Endodermal cell (in vitro differentiated cells): ENCODE measurements at regions not wholly inside any gene's neighbourhood (a gene's known extent, or its start where the extent isn't known, plus 50 kb on each side); places are given as distances from the start of the nearest gene placed in this dataset.

ENCODE experiments used
- DNase-seq: peaks from one replicate; pipeline ENCODE4 v3.0.0-alpha.2; 2017
- H3K27ac ChIP-seq: 2 replicates; pipeline ENCODE4 v1.5.1; 2013; ENCODE audit warnings: mild to moderate bottlenecking, low read depth, low read length, moderate library complexity
- H3K27me3 ChIP-seq: 2 replicates; pipeline ENCODE4 v1.6.1; 2013; ENCODE audit warnings: mild to moderate bottlenecking, low read length, moderate library complexity; ENCODE audit not compliant: insufficient read depth, control insufficient read depth, poor library complexity, severe bottlenecking
- H3K36me3 ChIP-seq: 2 replicates; pipeline ENCODE4 v1.7.0; 2013; ENCODE audit warnings: mild to moderate bottlenecking, low read length, moderate library complexity; ENCODE audit not compliant: control insufficient read depth, insufficient read depth
- H3K4me1 ChIP-seq: one replicate; pipeline ENCODE4 v1.7.0; 2013; ENCODE audit warnings: low read length; ENCODE audit not compliant: control insufficient read depth, insufficient read depth
- H3K4me3 ChIP-seq: 2 replicates; pipeline ENCODE4 v1.5.1; 2013; ENCODE audit warnings: mild to moderate bottlenecking, low read length, moderate library complexity
- H3K9ac ChIP-seq: 2 replicates; pipeline ENCODE4 v1.6.1; 2013; ENCODE audit warnings: mild to moderate bottlenecking, low read length, moderate library complexity; ENCODE audit not compliant: poor library complexity, severe bottlenecking; ENCODE audit errors: extremely low read depth
- H3K9me3 ChIP-seq: 2 replicates; pipeline ENCODE4 v1.6.1; 2013; ENCODE audit warnings: mild to moderate bottlenecking, low read length, moderate library complexity; ENCODE audit not compliant: control insufficient read depth
- H3K27ac Mint-ChIP-seq: 2 replicates; pipeline ENCODE4 v1.8.0; 2020; ENCODE audit warnings: mixed read lengths
- H3K27me3 Mint-ChIP-seq: 2 replicates; pipeline ENCODE4 v1.8.0; 2021; ENCODE audit warnings: mild to moderate bottlenecking, mixed read lengths; ENCODE audit not compliant: insufficient read depth
- H3K36me3 Mint-ChIP-seq: 2 replicates; pipeline ENCODE4 v1.8.0; 2020; ENCODE audit warnings: low read depth, mixed read lengths
- H3K4me1 Mint-ChIP-seq: 2 replicates; pipeline ENCODE4 v1.8.0; 2020; ENCODE audit warnings: mixed read lengths
- H3K4me3 Mint-ChIP-seq: 2 replicates; pipeline ENCODE4 v1.8.0; 2020; ENCODE audit warnings: mild to moderate bottlenecking, moderate library complexity, mixed read lengths
- H3K9me3 Mint-ChIP-seq: 2 replicates; pipeline ENCODE4 v1.8.0; 2020; ENCODE audit warnings: mild to moderate bottlenecking, mixed read lengths
- CTCF ChIP-seq: fragments of 200-600 bp; sonication (generic); conservative IDR thresholded peaks from 2 replicates; pipeline ENCODE4 v1.5.0; 2021; ENCODE audit warnings: antibody characterized with exemption, mild to moderate bottlenecking
- WGBS, 2 experiments: methylation state at CpG; one replicate each; pipeline versions ENCODE4 v1.1.5 to v1.1.7; 2013; ENCODE audit warnings: missing lambda C conversion rate in 2 of 2, mixed read lengths in 1 of 2; ENCODE audit not compliant: insufficient coverage in 1 of 2, insufficient read length in 1 of 2; 5-methylcytosine and 5-hydroxymethylcytosine counted together

DNA sequence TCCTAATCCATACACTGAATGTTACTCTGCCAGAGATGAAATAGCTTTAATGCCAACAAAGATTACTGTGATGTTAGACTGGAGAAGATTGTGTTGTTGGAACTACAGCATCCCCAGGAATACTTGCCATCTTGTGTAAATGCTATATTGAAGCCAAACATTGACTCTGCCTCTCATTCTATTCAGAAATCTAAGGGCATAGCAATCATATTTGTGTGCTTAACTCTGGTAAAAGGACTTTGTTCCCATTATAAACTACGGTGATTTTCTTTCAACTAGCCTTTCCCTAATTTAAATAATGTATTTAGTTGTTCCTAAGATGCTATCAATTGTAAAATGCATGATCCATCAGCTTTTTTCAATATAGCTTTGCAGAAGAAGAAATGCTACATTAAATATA, 498.4 kb upstream of the LRRN3 start:
- H3K9ac ChIP-seq: no peak overlapping the region
- no CpG with 5 or more reads among the region's 1 CpG for WGBS, 2 experiments

GRCh38 chr7:110593355-110593754, 497.6 kb upstream of the LRRN3 start:
- H3K4me1 ChIP-seq: no peaks in the 10 kb centered on the region
- H3K27me3 Mint-ChIP-seq: no peaks in the 10 kb centered on the region
- H3K4me1 Mint-ChIP-seq: no peaks in the 10 kb centered on the region
- no peaks in the 10 kb centered on the region for H3K9me3 Mint-ChIP-seq
- no peak overlapping the region for H3K9ac ChIP-seq
- no peak overlapping the region for H3K27ac Mint-ChIP-seq
- no peak overlapping the region for H3K4me3 ChIP-seq
- no peak overlapping the region for H3K27ac ChIP-seq
- no peak for DNase-seq
- H3K9me3 ChIP-seq: no peaks in the 10 kb centered on the region
- no peaks in the 10 kb centered on the region for H3K36me3 ChIP-seq
- WGBS, 2 experiments: 90% methylated on average over 1 of the region's 1 CpG; no CpG with 5 or more reads in 1 of the 2 experiments
- no peaks in the 10 kb centered on the region for H3K36me3 Mint-ChIP-seq
- H3K4me3 Mint-ChIP-seq: no peak overlapping the region
- no peak for TF ChIP-seq CTCF
- H3K27me3 ChIP-seq: no peaks in the 10 kb centered on the region

More for the DNA sequence above, 498.4 kb upstream of the LRRN3 start:
- no peak for DNase-seq
- Mint-ChIP-seq H3K27ac (no peak overlapping the region), H3K9me3 (no peaks in the 10 kb centered on the region), H3K4me3 (no peak overlapping the region), H3K4me1 (no peaks in the 10 kb centered on the region), H3K27me3 (no peaks in the 10 kb centered on the region), H3K36me3 (no peaks in the 10 kb centered on the region)
- H3K4me1 ChIP-seq: no peaks in the 10 kb centered on the region
- no peak for TF ChIP-seq CTCF
- no peaks in the 10 kb centered on the region for H3K27me3 ChIP-seq
- no peaks in the 10 kb centered on the region for H3K36me3 ChIP-seq
- no peaks in the 10 kb centered on the region for H3K9me3 ChIP-seq
- H3K27ac ChIP-seq: no peak overlapping the region
- H3K4me3 ChIP-seq: no peak overlapping the region

DNA sequence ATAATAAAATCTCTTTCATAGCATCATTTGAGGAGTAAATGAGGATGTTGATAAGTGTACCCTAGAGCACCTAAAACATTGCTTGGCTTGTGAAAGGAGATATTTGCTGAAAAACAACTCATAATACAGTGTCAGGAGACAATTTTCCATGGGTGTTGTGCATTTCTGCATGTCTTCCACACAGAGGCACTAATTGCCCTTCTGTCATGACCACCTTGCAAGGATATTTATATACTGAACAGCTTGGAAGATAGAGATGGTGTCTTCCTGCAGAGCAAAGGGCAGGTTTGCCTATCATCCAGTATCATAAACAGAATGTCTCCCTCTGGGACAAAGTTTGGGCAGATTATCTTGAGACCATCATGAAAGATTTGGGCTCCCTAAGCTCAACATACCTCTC, 495.2 kb upstream of the LRRN3 start:
- TF ChIP-seq CTCF: peak; percentile 51
- Histone ChIP-seq H3K27ac (no peak overlapping the region), H3K9me3 (no peaks in the 10 kb centered on the region), H3K4me3 (no peak overlapping the region), H3K27me3 (no peaks in the 10 kb centered on the region), H3K4me1 (no peaks in the 10 kb centered on the region), H3K36me3 (no peaks in the 10 kb centered on the region), H3K9ac (no peak overlapping the region)
- Mint-ChIP-seq H3K27me3 (no peaks in the 10 kb centered on the region), H3K36me3 (no peaks in the 10 kb centered on the region), H3K9me3 (no peaks in the 10 kb centered on the region), H3K27ac (no peak overlapping the region), H3K4me1 (peaks cover 1% of the 10 kb centered on the region), H3K4me3 (no peak overlapping the region)
- no peak for DNase-seq
